Umbilical cord (tissue), 1 donor: ENCODE measurements at regions not wholly inside any gene's neighbourhood (a gene's known extent, or its start where the extent isn't known, plus 50 kb on each side); places are given as distances from the start of the nearest gene placed in this dataset.
"Not testable (repeated sequence)": the region's sequence is repeated elsewhere in the genome, so short reads cannot be mapped to it uniquely, and the experiment has no call there.

Experiments
- DNase-seq: peaks from one replicate; pipeline ENCODE4 v3.0.0-alpha.2; 2015; ENCODE audit warnings: low spot score

GRCh38 chr12:38016602-38017001 is 300.0 kb upstream of the ALG10B start:
- DNase-seq = no peak

DNA sequence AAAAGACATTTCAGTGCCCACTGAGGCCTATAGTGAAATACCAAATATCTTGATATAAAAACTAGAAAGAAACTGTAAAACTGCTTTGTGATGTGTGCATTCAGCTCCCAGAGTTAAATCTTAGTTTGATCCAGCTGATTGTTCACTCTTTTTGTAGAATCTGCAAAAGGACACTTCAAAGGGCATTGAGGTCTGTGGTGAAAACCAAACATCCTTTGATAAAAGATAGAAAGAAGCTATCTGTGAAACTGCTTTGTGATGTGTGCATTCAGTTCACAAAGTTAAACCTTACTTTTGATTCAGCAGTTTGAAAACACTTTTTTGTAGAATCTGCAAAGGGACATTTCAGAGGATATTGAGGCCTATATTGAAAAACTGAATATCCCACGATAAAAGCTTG is 290.7 kb upstream of the ALG10B start:
- DNase-seq = no peak

DNA sequence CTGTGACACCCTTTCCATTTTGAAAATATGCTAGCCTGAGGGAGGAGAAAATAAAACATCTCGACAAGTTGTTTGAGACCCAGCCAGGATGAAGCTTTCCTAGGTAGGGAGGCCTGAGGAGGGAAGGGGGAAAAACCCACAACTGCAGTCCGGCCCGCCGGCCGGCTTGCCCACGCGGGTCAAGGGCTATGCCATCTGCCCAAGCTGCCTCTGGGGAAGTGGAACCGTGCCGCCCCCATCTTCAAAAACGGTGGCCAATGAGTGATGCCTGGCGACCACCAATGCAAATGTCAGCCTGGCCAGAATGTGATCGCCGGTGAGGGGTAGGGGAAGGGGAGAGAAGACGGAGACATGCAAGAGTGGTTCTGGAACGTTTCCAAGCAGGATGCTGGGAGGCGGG is 263.5 kb upstream of the ALG10B start:
- no peak for DNase-seq

DNA sequence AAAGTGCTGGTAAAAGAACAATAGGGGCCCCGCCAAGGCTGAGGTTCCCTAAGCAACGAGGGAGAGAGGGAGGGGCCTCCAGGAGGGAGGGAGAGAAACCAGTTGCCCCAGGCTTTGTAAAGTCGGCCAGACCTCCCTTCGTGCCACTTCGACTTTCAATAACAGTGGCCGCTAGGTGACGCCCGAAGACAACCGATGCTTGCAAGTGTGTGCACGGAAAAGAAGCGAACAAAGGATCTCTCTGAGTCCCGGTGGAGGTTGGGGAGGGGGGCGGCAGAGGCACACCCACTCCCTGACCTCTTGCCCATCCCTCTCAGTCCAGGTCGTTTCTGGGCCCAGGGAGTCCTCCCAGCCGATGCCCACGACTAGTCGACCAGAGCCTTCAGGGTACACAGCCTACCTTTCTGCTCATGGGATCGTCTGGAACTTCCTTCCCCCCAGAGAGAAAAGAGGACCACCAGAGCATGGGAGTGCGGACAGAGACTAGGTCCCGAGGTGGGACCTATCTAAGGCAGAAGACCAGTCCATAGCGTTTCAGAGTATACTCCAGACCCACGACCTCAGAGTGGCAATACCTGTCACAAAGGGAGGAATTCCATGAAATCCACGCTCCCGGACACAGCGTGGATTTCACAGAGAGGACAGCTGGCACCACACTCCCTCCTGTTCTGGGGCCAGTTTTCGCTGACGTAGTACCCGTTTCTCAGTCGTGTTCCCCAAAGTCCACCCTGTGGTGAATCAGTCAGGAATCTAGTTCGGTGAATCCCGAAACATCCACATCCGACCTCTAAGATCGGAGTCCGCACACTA is 262.7 kb upstream of the ALG10B start:
- DNase-seq = no peak

DNA sequence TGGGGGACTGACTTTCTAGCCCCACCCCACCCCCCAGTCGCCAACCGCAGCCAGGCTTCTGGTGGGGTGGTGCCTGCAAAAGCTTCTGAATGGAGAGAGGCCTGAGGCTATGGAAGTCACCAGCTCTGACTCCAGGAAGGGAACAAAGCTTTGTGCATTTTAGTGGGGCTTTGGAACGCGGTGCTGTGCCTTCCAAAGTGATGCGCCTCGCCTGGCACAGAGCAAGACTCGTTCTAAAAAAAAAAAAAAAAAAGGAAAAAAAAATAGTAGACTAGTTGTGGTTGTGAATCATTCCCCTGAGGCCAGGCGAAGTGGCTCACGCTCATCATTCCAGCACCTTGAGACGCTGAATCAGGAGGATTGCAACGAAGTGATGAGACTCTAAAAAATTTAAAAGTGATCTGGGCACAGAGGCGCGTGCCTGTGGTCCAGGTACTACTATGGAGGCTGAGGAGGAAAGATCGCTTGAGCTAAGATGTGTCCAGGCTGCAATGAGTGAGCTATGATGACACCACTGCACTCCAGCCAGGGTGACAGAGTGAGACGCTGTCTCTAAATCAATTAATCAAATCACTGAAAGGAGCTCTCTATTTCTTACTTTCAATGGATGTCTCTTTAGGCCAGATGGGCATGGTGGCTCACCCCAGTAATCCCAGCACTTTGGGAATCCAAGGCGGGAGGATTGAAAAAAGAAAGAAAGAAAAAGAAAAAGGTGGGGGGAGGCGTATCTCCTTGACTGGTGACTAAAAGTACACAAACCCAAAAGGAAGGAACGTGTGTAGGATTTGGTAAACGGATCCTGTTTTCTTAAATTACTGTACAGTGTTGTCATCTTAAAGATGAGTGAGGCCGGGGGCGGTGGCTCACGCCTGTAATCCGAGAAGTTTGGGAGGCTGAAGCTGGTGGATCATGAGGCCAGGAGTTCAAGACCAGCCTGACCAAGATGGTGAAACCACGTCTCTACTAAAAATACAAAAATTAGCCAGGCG is 259.6 kb upstream of the ALG10B start:
- no peak for DNase-seq

DNA sequence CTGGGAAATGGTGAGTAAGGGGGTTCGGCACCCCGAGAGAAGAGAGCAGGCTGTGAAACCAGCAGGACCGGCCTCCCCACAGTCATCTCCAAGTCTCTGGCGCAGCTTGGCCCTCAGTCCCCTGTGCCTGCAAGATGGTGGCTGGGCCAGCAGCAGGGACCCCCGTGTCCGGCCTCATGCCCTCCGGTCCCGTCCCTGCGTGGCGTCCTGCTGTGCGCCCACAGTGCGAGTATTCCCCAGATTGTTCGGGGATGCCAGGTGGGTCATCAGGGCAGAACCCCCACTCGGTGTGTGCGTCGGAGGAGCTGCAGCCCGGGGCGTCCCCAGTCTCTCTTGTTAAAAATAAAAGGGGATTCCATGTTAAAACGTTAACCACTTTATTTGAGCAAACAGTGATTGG is 216.9 kb upstream of the ALG10B start:
- DNase-seq = no peak

- no peak for DNase-seq
These were observed 214.8 kb upstream of the ALG10B start for GRCh38 chr12:38101753-38102152.

DNA sequence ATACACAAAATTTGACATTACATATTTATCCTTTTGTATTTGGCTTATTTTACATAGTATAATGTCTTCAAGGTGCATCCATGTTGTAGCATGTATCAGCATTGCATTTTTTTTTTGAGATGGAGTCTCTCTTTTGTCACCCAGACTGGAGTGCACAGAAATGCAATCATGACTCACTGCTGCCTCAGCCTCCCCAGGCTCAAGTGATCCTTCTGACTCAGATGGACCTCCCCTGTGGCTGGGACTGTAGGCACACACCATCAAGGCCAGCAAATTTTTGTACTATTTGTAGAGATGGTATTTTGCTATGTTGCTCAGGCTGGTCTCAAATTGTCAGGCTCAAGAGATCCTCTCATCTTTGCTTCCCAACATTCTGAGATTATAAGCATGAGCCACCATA is 214.4 kb upstream of the ALG10B start:
- DNase-seq = no peak

DNA sequence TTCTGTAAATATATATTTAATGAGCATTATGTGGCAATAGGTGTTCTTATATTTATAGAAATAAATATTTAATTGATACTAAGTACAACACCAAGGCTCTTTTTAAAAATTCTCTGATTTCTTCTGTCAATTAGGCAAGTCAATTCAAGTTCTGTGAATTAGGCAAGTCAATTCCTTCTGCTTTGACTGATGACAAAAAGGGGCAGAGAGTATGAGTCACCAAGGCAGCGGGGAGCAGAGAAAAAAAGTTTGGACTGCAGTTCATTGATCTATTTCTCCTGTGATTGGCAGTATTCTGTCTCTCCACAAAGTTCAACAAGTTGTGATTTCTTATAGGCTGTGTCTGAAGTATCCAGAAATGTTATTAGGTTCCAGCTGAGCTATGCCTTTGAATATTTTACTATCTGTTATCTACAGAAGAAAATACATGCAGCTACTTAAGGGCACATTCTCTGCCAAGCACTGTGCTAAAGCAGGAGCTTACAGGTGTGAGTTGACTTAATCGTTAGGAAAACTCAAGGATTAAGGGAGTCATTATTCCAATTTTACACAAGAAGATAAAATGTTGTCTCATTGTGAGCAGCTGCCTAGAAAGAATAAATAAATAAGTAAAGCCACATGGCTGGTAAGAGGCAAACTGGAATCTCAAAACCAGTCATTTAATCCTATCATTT is 206.4 kb upstream of the ALG10B start:
- no peak for DNase-seq

DNA sequence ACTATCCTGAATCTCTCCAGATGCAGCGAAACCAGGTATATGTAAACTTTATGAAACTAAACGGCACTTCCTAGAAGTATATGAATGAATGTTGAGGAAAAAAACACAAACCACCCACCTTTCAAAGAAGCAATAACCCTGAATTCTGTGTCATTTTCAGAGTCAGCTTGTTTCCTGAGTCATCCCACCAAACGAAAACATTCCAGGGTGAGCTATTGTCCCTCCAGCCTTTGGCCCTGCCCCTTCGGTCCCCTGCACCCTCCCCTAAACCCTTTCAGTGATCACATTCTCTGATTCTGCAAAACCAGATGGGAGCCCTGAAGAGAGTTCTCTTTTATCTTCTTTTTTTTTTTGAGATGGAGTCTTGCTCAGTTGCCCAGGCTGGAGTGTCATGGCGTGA is 202.6 kb upstream of the ALG10B start:
- DNase-seq = no peak

GRCh38 chr12:38116968-38117367 is 199.6 kb upstream of the ALG10B start:
- DNase-seq = no peak

GRCh38 chr12:38118632-38119031 is 197.9 kb upstream of the ALG10B start:
- no peak for DNase-seq

- DNase-seq = no peak
These were observed 196.1 kb upstream of the ALG10B start for GRCh38 chr12:38120438-38120837.

DNA sequence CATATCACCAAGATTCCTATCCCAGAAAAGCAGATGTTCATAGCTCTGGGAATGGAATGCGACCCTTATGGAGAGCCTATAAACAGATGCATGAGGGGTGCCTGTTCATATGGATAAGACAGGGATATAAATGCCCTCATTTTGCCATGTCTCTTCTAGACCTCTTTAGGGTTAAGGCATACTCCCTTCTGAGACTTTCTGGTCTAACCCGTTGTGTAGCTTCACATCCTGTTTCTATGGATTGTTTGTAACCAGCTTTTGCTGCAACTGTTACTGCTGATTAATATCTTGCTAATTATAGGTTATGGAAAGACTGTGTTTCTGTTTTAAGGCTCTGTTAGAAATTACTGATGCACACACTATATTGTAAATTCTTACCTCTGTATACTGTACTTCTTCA is 193.5 kb upstream of the ALG10B start:
- DNase-seq = not testable (repeated sequence)

DNA sequence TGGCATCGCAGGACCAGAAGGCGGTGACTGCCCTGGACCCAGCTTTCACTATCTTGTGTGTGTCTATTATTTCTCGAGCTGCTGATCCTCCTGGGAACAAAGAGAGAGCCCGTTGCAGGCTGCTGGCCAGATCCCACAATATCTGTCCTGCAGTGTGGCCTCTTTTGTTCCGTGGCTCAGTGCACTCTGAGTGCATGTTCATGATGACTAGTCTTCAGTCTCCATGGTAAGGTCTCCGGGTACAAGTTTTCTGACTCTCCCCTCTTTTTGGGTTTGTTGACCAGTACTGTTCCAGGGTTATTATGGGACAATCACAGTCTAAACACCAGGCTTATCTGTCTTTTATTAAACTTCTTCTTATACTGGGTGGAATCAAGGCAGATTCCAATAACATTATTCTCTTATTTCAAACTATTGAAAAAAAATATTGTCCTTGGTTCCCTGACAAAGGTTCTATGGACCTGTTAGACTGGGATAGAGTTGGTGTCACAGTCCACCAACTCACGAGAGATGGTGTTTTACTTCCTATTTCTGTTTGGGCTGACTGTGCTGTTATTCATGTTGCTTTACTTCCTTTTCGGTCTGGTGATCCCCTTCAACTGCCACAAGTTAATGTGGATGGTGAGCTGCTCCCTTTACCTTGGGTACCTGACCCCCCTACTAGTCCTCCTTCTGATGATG is 192.9 kb upstream of the ALG10B start:
- DNase-seq = no peak

GRCh38 chr12:38124247-38125012 is 192.1 kb upstream of the ALG10B start:
- no peak for DNase-seq

DNA sequence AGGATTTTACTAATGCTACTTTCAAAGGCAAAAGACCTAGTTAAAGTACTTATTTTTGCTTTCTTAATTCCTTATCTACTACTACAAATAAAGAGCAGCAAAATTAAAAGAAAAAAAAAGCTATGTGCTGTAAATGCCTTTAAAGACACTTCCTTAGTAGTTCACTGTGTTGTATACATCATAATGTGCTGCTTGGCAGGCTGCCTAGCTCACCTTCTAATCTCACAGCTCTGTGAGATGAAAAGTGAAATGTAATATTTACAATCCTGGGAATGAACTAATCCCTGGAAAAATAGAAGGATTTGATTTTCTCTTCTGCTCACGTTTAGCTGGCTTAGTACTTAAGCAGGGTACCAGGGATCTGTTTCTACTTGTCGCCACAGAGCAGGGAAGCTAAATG is 184.4 kb upstream of the ALG10B start:
- no peak for DNase-seq

DNA sequence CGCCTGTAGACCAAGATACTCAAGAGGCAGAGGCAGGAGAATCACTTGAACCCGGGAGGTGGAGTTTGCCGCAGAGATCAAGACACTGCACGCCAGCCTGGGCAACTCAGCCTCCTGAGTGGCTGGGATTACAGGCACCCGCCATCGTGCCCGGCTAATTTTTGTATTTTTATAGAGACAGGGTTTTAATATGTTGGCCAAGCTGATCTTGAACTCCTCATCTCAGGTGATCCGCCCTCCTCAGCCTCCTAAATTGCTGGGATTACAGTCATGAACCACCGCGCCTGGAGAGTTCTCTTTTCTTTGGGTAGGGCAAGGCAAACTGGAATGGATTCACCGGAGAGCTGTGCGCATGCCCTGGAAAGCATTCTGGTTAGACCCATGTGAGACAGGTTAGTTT is 179.3 kb upstream of the ALG10B start:
- no peak for DNase-seq

GRCh38 chr12:38137716-38138115 is 178.9 kb upstream of the ALG10B start:
- DNase-seq = no peak
